Lower leg skin (tissue), 4 donors: ENCODE measurements at regions not wholly inside any gene's neighbourhood (a gene's known extent, or its start where the extent isn't known, plus 50 kb on each side); places are given as distances from the start of the nearest gene placed in this dataset.

Source experiments
- DNase-seq, 2 donors: peaks; one replicate each; pipeline ENCODE4 v3.0.0-alpha.2; 2019; ENCODE audit warnings: low spot score in 2 of 2
- H3K4me3 ChIP-seq: fragments of 200-600 bp; sonication (generic); 2 replicates; pipeline ENCODE4 v1.5.1; 2017; ENCODE audit warnings: mild to moderate bottlenecking, low read depth; ENCODE audit not compliant: poor library complexity, severe bottlenecking
- CTCF ChIP-seq, 3 donors: fragments of 450-650 bp; IDR thresholded peaks; one replicate each; pipeline ENCODE4 v1.5.1; 2016; ENCODE audit warnings: antibody characterized with exemption in 3 of 3, mild to moderate bottlenecking in 3 of 3, moderate library complexity in 2 of 3
- POLR2A ChIP-seq, 2 donors: fragments of 450-650 bp; IDR thresholded peaks; one replicate each; pipeline ENCODE4 v1.6.1; 2016 to 2017; ENCODE audit warnings: antibody characterized with exemption in 2 of 2, mild to moderate bottlenecking in 1 of 2, moderate library complexity in 1 of 2
- WGBS, 2 donors: methylation state at CpG; one replicate each; pipeline ENCODE4 v1.1.5; 2018; 5-methylcytosine and 5-hydroxymethylcytosine counted together
- intact Hi-C: fragments of 100-400 bp; cut with DNase I; formaldehyde crosslinking; loops from one replicate; pipeline ENCODE4 v1.15.0; 2023; ENCODE audit warnings: low total_unique reads

DNA sequence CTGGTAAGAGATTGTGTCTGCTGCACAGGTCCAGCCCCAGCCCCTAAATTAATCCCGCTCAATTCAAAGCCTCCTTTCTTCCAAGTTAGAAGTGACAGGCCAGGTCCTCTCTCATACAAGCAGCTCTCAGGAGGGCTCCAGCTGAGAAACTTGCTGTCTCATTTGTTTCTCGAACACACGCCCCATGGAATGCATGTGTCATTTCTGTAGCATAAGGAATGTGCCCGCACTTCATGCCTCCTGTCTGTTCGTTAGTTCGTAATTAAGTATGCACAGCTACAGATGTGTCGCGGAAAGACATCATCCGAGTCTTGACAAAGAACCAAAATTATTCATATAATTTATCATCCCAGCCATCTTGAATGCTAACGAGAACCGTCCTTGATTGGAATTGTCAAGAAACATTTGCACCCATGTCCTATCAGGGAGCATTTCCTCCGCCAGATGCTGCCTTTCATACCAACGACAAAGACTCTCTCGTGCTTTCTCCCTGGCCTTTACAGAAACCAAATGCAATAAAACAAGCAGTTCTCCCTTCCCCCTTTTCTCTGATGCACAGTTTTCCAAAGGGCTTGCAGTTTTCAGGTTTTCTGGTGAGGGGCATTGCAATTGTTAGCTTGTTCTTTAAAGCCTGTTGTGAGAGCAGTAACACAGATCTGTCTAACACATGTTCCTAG is 133.5 kb downstream of the UQCRFS1 start:
- no peak for DNase-seq
- WGBS, 2 donors: 47 to 57% methylated on average over 14 of the region's 14 CpGs
- intact Hi-C loops: no loop called here
- TF ChIP-seq CTCF (IDR thresholded peaks at IDR 0.05): no peak
- H3K4me3 ChIP-seq: no peak overlapping the region

GRCh38 chr19:29076963-29077362 is 136.0 kb downstream of the UQCRFS1 start:
- intact Hi-C loops: no loop called here
- 86 to 90% methylated on average over 4 of the region's 4 CpGs for WGBS, 2 donors
- TF ChIP-seq POLR2A (IDR thresholded peaks at IDR 0.05) (no peak), CTCF (IDR thresholded peaks at IDR 0.05) (no peak)
- H3K4me3 ChIP-seq: no peak overlapping the region
- DNase-seq: peak in 1 of 2 donors; percentile 42

DNA sequence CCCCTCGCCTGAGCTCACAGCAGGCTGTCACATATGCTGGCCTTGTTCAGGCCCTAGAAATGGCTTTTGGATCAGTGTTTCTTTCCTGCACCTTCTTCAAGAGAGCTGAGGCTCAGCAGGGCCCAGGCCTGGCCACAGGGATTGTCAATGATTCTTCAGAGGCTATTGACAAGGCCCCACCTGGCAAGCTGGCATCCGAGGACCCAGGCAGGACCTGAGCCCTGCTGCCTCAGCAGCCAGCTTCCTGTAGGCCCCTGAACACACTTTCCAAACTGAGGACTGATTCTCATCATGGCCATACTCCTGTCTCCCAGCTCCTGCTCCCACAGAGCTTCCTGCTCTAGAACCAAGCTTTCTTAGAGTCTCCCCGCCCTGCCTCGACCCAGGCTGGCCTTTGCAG is 136.8 kb downstream of the UQCRFS1 start:
- WGBS, 2 donors: 62 to 63% methylated on average over 4 of the region's 4 CpGs
- no peak overlapping the region for H3K4me3 ChIP-seq
- no peak for TF ChIP-seq CTCF (IDR thresholded peaks at IDR 0.05)
- no peak for TF ChIP-seq POLR2A (IDR thresholded peaks at IDR 0.05)
- DNase-seq: peak in 1 of 2 donors; percentile 29
- intact Hi-C loops: no loop called here

GRCh38 chr19:29075149-29075548 is 137.8 kb downstream of the UQCRFS1 start:
- intact Hi-C loops: no loop called here
- WGBS, 2 donors: 65 to 78% methylated on average over 2 of the region's 2 CpGs
- no peak for TF ChIP-seq CTCF (IDR thresholded peaks at IDR 0.05)
- DNase-seq: no peak
- no peak overlapping the region for H3K4me3 ChIP-seq

DNA sequence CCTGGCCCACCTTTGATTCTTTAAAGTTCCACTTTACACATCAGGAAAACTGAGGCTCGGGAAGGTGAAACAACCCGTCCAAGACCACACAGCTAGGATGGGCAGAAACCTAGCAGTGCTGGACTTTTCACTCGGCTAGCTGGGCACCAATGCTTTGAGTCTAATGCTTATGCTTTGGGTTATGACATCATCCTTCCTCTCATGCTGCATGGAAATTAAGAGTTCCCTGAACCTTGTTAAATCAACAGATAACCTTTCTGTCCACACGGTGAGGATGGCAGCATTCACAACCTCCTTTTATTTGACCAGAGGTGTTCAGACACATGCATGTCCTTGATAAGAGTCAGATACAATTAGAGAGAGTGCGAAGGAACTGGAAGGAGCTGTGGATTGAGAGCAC is 138.4 kb downstream of the UQCRFS1 start:
- 93 to 94% methylated on average over 5 of the region's 5 CpGs for WGBS, 2 donors
- intact Hi-C loops: no loop called here
- H3K4me3 ChIP-seq: no peak overlapping the region
- no peak for DNase-seq
- TF ChIP-seq POLR2A (IDR thresholded peaks at IDR 0.05): no peak

- DNase-seq: peak in 1 of 2 donors; percentile 57
- 83 to 90% methylated on average over 2 of the region's 2 CpGs for WGBS, 2 donors
- no peak for TF ChIP-seq CTCF (IDR thresholded peaks at IDR 0.05)
- no peak for TF ChIP-seq POLR2A (IDR thresholded peaks at IDR 0.05)
- intact Hi-C loops: no loop called here
- H3K4me3 ChIP-seq: no peak overlapping the region
These were observed 145.1 kb downstream of the UQCRFS1 start for GRCh38 chr19:29067831-29068230.
